ENCODE measurements at regions not wholly inside any gene's neighbourhood (a gene's known extent, or its start where the extent isn't known, plus 50 kb on each side); places are given as distances from the start of the nearest gene placed in this dataset.
"Not testable (repeated sequence)": the region's sequence is repeated elsewhere in the genome, so short reads cannot be mapped to it uniquely, and the experiment has no call there.

DNA sequence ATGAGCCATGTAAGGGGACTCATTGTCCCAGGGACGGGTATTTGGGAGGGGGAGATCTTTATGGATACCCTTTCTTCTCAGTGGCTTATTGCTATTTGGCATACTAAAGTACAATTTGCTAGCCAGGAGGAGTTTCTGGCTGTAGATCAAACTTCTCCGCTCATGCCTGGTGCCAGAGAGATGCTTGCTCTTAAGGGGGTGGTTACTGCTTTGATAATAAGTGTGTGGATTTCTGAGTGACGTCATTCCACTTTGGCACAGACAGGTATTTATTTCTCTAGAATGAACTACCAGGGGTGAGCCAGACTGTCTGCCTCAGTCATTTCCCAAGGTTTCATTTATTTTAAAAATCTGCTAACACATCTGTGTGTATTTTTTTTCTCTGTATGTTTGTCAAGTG lies 131.1 kb downstream of the SRGAP2 start:
- TF ChIP-seq, protein P1, sequence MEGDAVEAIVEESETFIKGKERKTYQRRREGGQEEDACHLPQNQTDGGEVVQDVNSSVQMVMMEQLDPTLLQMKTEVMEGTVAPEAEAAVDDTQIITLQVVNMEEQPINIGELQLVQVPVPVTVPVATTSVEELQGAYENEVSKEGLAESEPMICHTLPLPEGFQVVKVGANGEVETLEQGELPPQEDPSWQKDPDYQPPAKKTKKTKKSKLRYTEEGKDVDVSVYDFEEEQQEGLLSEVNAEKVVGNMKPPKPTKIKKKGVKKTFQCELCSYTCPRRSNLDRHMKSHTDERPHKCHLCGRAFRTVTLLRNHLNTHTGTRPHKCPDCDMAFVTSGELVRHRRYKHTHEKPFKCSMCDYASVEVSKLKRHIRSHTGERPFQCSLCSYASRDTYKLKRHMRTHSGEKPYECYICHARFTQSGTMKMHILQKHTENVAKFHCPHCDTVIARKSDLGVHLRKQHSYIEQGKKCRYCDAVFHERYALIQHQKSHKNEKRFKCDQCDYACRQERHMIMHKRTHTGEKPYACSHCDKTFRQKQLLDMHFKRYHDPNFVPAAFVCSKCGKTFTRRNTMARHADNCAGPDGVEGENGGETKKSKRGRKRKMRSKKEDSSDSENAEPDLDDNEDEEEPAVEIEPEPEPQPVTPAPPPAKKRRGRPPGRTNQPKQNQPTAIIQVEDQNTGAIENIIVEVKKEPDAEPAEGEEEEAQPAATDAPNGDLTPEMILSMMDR (IDR thresholded peaks at IDR 0.05), result not testable (repeated sequence)
- not testable (repeated sequence) for TF ChIP-seq POLR2A, EP300 (IDR thresholded peaks at IDR 0.05)
